ENCODE measurements at regions not wholly inside any gene's neighbourhood (a gene's known extent, or its start where the extent isn't known, plus 50 kb on each side); places are given as distances from the start of the nearest gene placed in this dataset.

DNA sequence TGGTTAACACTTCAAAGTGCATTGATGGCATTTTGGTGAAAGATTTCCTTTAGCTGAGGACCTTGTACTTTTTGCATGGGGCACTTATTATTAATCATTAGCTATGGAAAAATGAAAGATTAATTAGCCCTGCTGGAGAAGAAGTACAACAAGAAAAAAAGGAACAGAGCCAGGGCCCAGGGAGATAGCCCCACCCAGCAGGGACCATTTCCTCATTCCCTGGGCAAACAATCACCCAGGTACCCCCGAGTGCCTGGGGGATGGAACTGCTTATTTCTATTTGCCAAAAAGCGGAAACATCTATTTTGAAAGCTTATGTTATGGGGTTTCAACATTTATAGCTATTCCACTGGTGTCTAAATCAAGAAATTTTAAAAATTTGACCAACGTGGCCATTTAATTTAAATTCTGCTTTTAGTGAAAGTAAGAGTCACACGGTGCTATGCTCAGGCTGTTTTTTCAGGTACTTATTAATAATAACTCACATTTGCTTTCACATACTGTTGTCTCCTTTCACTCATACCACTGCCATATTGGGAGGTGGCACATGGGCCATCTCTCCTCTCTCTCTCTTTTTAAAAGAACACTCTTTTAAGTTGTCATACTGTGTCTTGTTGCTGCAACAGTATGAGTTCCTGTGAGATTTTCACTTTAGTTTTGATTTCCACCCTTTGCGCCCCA is 143.6 kb upstream of the KIF5B start:
- no peak overlapping the region for H3K4me2 ChIP-seq (ENCODE audit: low read length)
- no peaks in the 10 kb centered on the region for H3K79me2 ChIP-seq (replicated peaks; ENCODE audit: insufficient read depth, low read length)
- H3K9ac ChIP-seq (ENCODE audit: low read length) = no peak overlapping the region
- no peak for TF ChIP-seq EZH2 (IDR thresholded peaks at IDR 0.05; ENCODE audit: borderline replicate concordance, insufficient read depth, low read length, poor library complexity, severe bottlenecking)
- TF ChIP-seq POLR2AphosphoS5 (IDR thresholded peaks at IDR 0.05) = no peak
- TF ChIP-seq EP300 (conservative IDR thresholded peaks at IDR 0.05; ENCODE audit: poor library complexity, severe bottlenecking) = no peak
- no peak for TF ChIP-seq RAD21 (conservative IDR thresholded peaks at IDR 0.05)
- no peak for TF ChIP-seq MXI1 (conservative IDR thresholded peaks at IDR 0.05; ENCODE audit: poor library complexity, severe bottlenecking)
- no peak for TF ChIP-seq REST (IDR thresholded peaks at IDR 0.05; ENCODE audit: borderline replicate concordance)
- no peak for TF ChIP-seq CTCF (IDR thresholded peaks at IDR 0.05; ENCODE audit: poor library complexity, severe bottlenecking)
- no peak for TF ChIP-seq TAF1 (IDR thresholded peaks at IDR 0.05; ENCODE audit: low read depth)
- no peaks in the 10 kb centered on the region for H3K9me3 ChIP-seq (ENCODE audit: low read length)
- no peaks in the 10 kb centered on the region for H3K27me3 ChIP-seq (ENCODE audit: insufficient read depth, low read depth, low read length)
- H3K36me3 ChIP-seq (ENCODE audit: insufficient read depth, low read length) = no peaks in the 10 kb centered on the region
- H3K27ac ChIP-seq (ENCODE audit: low read length) = no peak overlapping the region
- no peaks in the 10 kb centered on the region for H3K9me2 ChIP-seq (ENCODE audit: insufficient read depth, low read length)
- H2AFZ ChIP-seq (ENCODE audit: low read depth, low read length) = no peak overlapping the region
- no peaks in the 10 kb centered on the region for H3F3A ChIP-seq (ENCODE audit: insufficient read depth, low read length, poor library complexity, severe bottlenecking)
- H4K20me1 ChIP-seq (ENCODE audit: insufficient read depth) = no peaks in the 10 kb centered on the region
- H3K4me3 ChIP-seq (ENCODE audit: low read length) = no peak overlapping the region

DNA sequence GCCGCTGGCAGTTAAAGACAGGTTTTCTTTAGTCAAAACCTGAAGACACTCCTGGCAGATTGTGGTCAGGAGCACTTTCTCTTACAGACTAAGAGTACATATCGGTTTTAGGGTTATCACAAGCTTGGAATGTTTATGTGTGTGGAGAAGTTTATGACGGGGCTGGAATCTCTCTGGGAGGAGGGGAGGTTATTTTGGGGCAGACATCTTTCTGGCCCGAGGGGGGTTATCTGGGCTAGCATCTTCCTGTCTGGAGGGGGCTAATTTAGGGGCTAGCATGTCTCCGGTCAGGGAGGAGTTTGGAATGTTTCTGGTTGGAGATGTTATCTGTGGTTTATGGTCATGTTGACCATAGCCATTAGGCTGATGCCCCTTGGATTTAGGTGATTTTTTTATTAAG is 141.2 kb upstream of the KIF5B start:
- no peak overlapping the region for H2AFZ ChIP-seq (ENCODE audit: low read depth, low read length)
- no peak for TF ChIP-seq REST (IDR thresholded peaks at IDR 0.05; ENCODE audit: borderline replicate concordance)
- TF ChIP-seq POLR2AphosphoS5 (IDR thresholded peaks at IDR 0.05) = no peak
- TF ChIP-seq RAD21 (conservative IDR thresholded peaks at IDR 0.05) = no peak
- TF ChIP-seq SMC3 (conservative IDR thresholded peaks at IDR 0.05; ENCODE audit: poor library complexity) = no peak
- no peak for TF ChIP-seq TAF1 (IDR thresholded peaks at IDR 0.05; ENCODE audit: low read depth)
- TF ChIP-seq EP300 (conservative IDR thresholded peaks at IDR 0.05; ENCODE audit: poor library complexity, severe bottlenecking) = no peak
- TF ChIP-seq CTCF (IDR thresholded peaks at IDR 0.05; ENCODE audit: poor library complexity, severe bottlenecking) = no peak
- no peak for TF ChIP-seq EZH2 (IDR thresholded peaks at IDR 0.05; ENCODE audit: borderline replicate concordance, insufficient read depth, low read length, poor library complexity, severe bottlenecking)
- TF ChIP-seq MXI1 (conservative IDR thresholded peaks at IDR 0.05; ENCODE audit: poor library complexity, severe bottlenecking) = no peak
- no peak overlapping the region for H3K4me3 ChIP-seq (ENCODE audit: low read length)

More for the DNA sequence above, 141.2 kb upstream of the KIF5B start:
- H3K4me2 ChIP-seq (ENCODE audit: low read length) = no peak overlapping the region
- H3K36me3 ChIP-seq (ENCODE audit: insufficient read depth, low read length) = no peaks in the 10 kb centered on the region
- H3K9me3 ChIP-seq (ENCODE audit: low read length) = no peaks in the 10 kb centered on the region
- H3K79me2 ChIP-seq (replicated peaks; ENCODE audit: insufficient read depth, low read length) = no peaks in the 10 kb centered on the region
- H3K9ac ChIP-seq (ENCODE audit: low read length) = no peak overlapping the region
- no peak overlapping the region for H3K27ac ChIP-seq (ENCODE audit: low read length)
- no peaks in the 10 kb centered on the region for H4K20me1 ChIP-seq (ENCODE audit: insufficient read depth)
- no peaks in the 10 kb centered on the region for H3F3A ChIP-seq (ENCODE audit: insufficient read depth, low read length, poor library complexity, severe bottlenecking)
- H3K27me3 ChIP-seq (ENCODE audit: insufficient read depth, low read depth, low read length) = no peaks in the 10 kb centered on the region
- H3K9me2 ChIP-seq (ENCODE audit: insufficient read depth, low read length) = no peaks in the 10 kb centered on the region
